Panc1 (cell line): ENCODE measurements at regions not wholly inside any gene's neighbourhood (a gene's known extent, or its start where the extent isn't known, plus 50 kb on each side); places are given as distances from the start of the nearest gene placed in this dataset.

Experiments
- ATAC-seq: fragments of 200-7000 bp; cut with Tn5 transposase; 2 replicates; pipeline ENCODE4 v1.9.1; 2020; ENCODE audit warnings: mild to moderate bottlenecking, moderate library complexity
- BruUV-seq: library from RNA; stranded (reverse); fragments of 400-500 nt; replicated peaks from 2 replicates; lab custom pipeline; 2021; lab: Mats Ljungman, UMichigan
- CTCF ChIA-PET: fragments of 300-600 bp; sonication (Branson Sonifier 250); formaldehyde crosslinking; loops from one replicate; lab custom pipeline; 2022; ENCODE audit warnings: antibody characterized with exemption; lab: Charles Lee
- POLR2A ChIA-PET: fragments of 300-600 bp; sonication (Branson Sonifier 250); formaldehyde crosslinking; loops from one replicate; lab custom pipeline; 2022; ENCODE audit warnings: antibody characterized with exemption; lab: Charles Lee
- DNase-seq: peaks from one replicate; pipeline ENCODE4 v3.0.0-alpha.2; 2010; ENCODE audit warnings: low read depth, low spot score
- H3K27ac ChIP-seq: 2 replicates; pipeline ENCODE4 v1.5.1; 2011; ENCODE audit warnings: mild to moderate bottlenecking, low read length, inconsistent platforms
- H3K27me3 ChIP-seq: fragments of 200-500 bp; sonication (Bioruptor generic); 2 replicates; pipeline ENCODE4 v1.6.0; 2014; ENCODE audit warnings: low read length, inconsistent platforms; ENCODE audit not compliant: control insufficient read depth, insufficient read depth
- H3K36me3 ChIP-seq: fragments of 200-500 bp; sonication (Bioruptor generic); 2 replicates; pipeline ENCODE4 v1.5.1; 2014; ENCODE audit warnings: inconsistent platforms, mild to moderate bottlenecking, low read length, moderate library complexity; ENCODE audit not compliant: control insufficient read depth, insufficient read depth
- H3K4me1 ChIP-seq: 2 replicates; pipeline ENCODE4 v1.5.1; 2011; ENCODE audit warnings: inconsistent platforms, mild to moderate bottlenecking, low read length, moderate library complexity; ENCODE audit not compliant: control insufficient read depth, insufficient read depth
- H3K4me3 ChIP-seq, 2 experiments: 2 replicates each; pipeline ENCODE4 v1.5.1; 2011 to 2012; ENCODE audit warnings: low read depth in 2 of 2, low read length in 2 of 2, mild to moderate bottlenecking in 2 of 2, inconsistent platforms in 1 of 2, moderate library complexity in 1 of 2
- H3K9me3 ChIP-seq: fragments of 200-500 bp; sonication (Bioruptor generic); 2 replicates; pipeline ENCODE4 v1.5.1; 2014; ENCODE audit warnings: low read depth, mild to moderate bottlenecking, inconsistent platforms, low read length, moderate library complexity; ENCODE audit not compliant: control insufficient read depth, insufficient read depth
- CTCF ChIP-seq: fragments of 450-650 bp; IDR thresholded peaks from 2 replicates; pipeline ENCODE4 v1.5.1; 2017; ENCODE audit warnings: mild to moderate bottlenecking
- POLR2AphosphoS5 ChIP-seq: IDR thresholded peaks from 2 replicates; pipeline ENCODE4 v1.6.1; 2012; ENCODE audit warnings: mild to moderate bottlenecking, low read depth, low read length, moderate library complexity
- REST ChIP-seq, 2 experiments: IDR thresholded peaks; 2 replicates each; pipeline ENCODE4 v1.6.1; 2011 to 2012; ENCODE audit warnings: low read depth in 2 of 2, control low read depth in 1 of 2, low read length in 1 of 2, mild to moderate bottlenecking in 1 of 2, moderate library complexity in 1 of 2; ENCODE audit not compliant: insufficient read depth in 1 of 2
- SIN3A ChIP-seq: IDR thresholded peaks from 2 replicates; pipeline ENCODE4 v1.6.1; 2012; ENCODE audit warnings: low read depth, mild to moderate bottlenecking, low read length, moderate library complexity, borderline replicate concordance; ENCODE audit not compliant: insufficient read depth
- TCF7L2 ChIP-seq: IDR thresholded peaks from 2 replicates; pipeline ENCODE4 v1.6.1; 2011; ENCODE audit warnings: mild to moderate bottlenecking, low read depth, low read length, inconsistent platforms
- in situ Hi-C: cut with HindIII; loops from 2 replicates; pipeline ENCODE4 v1.10.0; 2016; ENCODE audit warnings: low sequenced_read_pairs, low pct_unique_long_range_greater_than_20kb
- intact Hi-C: fragments of 100-400 bp; cut with micrococcal nuclease; formaldehyde crosslinking; loops from one replicate; pipeline ENCODE4 v1.10.0; 2022; ENCODE audit not compliant: unreplicated experiment

DNA sequence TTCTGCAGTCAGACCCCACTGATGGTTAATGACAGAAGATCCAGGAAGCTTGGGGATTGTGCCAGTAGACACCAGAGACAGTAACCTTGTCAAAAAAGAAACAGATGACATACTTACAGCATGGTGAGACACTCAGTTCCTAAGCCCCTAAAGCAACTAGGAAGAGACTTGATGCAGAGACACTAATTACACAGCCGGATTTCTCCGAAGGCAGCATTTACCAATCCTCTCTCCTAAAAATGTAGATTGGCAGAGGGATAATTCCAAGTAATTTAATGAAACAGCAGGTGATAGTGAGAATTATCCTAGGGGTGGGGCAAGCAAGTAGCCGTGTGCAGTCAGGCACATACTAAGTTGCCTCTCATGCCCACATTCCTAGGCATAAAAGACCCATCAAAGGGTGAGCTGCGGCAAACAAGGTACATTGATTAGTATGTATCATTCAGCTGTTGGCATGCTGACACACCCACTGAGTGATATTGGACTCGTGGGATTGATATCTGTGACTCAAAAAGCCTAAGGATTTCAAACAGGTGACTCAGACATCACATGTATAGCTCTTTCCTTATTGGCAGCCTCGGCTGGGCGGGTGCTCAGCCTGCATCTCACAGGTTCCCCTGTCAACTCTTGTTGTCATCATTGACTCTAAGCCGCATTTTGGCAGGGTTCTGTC, 296.7 kb upstream of the ATP5MC3 start:
- Histone ChIP-seq H3K9me3 (no peaks in the 10 kb centered on the region), H3K27me3 (no peaks in the 10 kb centered on the region; the same call in 1 of the 2 replicates), H3K4me3 (no peak overlapping the region), H3K4me1 (no peaks in the 10 kb centered on the region), H3K27ac (no peak overlapping the region), H3K36me3 (no peaks in the 10 kb centered on the region)
- TF ChIP-seq SIN3A = no peak
- no peak for TF ChIP-seq REST (IDR thresholded peaks at IDR 0.05; ENCODE audit: insufficient read depth in 1 of 2, low read depth in 2 of 2, low read length in 1 of 2)
- no peak for TF ChIP-seq CTCF
- no peak for TF ChIP-seq POLR2AphosphoS5
- TF ChIP-seq TCF7L2 = no peak
- intact Hi-C loops = no loop called here
- ChIA-PET CTCF (no interaction called here), POLR2A (no interaction called here)
- in situ Hi-C loops = no loop called here
- ATAC-seq = no peak
- DNase-seq = no peak
- BruUV-seq = no TSS peak

DNA sequence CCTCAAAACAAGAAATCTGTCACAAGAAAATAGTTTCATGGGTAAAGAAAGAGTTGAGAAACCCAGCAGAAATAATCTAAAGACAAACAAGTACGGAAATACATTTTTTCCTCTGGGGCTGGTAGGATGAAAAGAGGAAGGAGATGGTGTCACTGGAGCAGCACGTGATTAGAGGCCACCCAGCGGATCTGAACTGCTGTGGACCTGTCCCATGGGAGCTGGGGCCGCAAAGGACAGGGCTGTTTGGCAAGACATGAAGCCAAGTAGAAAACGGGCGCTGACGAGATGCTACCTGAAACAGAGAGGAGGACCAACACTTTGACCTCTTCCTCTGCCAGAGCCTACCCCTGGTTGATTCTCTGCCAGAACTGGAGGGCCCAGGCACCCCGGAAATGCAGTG, 295.4 kb upstream of the ATP5MC3 start:
- CTCF ChIA-PET = no interaction called here
- intact Hi-C loops = no loop called here
- no peak for DNase-seq
- H3K4me3 ChIP-seq = no peak overlapping the region
- H3K27ac ChIP-seq = no peak overlapping the region
- H3K4me1 ChIP-seq = no peaks in the 10 kb centered on the region
- ATAC-seq = no peak
- H3K36me3 ChIP-seq = no peaks in the 10 kb centered on the region
- POLR2A ChIA-PET = no interaction called here
- no peaks in the 10 kb centered on the region for H3K9me3 ChIP-seq
- TF ChIP-seq CTCF (no peak), SIN3A (no peak), POLR2AphosphoS5 (no peak), TCF7L2 (no peak), REST (IDR thresholded peaks at IDR 0.05; ENCODE audit: insufficient read depth in 1 of 2, low read depth in 2 of 2, low read length in 1 of 2) (no peak)
- in situ Hi-C loops = no loop called here
- no peaks in the 10 kb centered on the region; the same call in 1 of the 2 replicates for H3K27me3 ChIP-seq
- BruUV-seq = no TSS peak
